HG03103 (cell line): ENCODE measurements at regions not wholly inside any gene's neighbourhood (a gene's known extent, or its start where the extent isn't known, plus 50 kb on each side); places are given as distances from the start of the nearest gene placed in this dataset.

Source experiments
- ATAC-seq: cut with Tn5 transposase; IDR thresholded peaks from one replicate; pipeline ENCODE4 v1.9.1; 2021; ENCODE audit warnings: low read depth; ENCODE audit not compliant: unreplicated experiment

GRCh38 chr14:97369901-97370300 is 572.7 kb downstream of the VRK1 start:
- no peak for ATAC-seq

- ATAC-seq, result no peak
These were observed 579.1 kb downstream of the VRK1 start for GRCh38 chr14:97376310-97376709.

GRCh38 chr14:97377550-97377949 is 580.4 kb downstream of the VRK1 start:
- no peak for ATAC-seq

- ATAC-seq, result no peak
These were observed 581.9 kb downstream of the VRK1 start for GRCh38 chr14:97379091-97379531.

GRCh38 chr14:97380539-97380941 is 583.4 kb downstream of the VRK1 start:
- no peak for ATAC-seq

- ATAC-seq, result no peak
These were observed 584.1 kb downstream of the VRK1 start for GRCh38 chr14:97381309-97381708.

GRCh38 chr14:97382616-97383226 is 585.5 kb downstream of the VRK1 start:
- ATAC-seq, result no peak

GRCh38 chr14:97385727-97386126 is 588.5 kb downstream of the VRK1 start:
- no peak for ATAC-seq

GRCh38 chr14:97387252-97387874 is 590.2 kb downstream of the VRK1 start:
- no peak for ATAC-seq

GRCh38 chr14:97388408-97388807 is 591.2 kb downstream of the VRK1 start:
- no peak for ATAC-seq

GRCh38 chr14:97390096-97390724 is 593.0 kb downstream of the VRK1 start:
- no peak for ATAC-seq

- no peak for ATAC-seq
These were observed 596.1 kb downstream of the VRK1 start for GRCh38 chr14:97393244-97393643.

GRCh38 chr14:97395068-97395467 is 597.9 kb downstream of the VRK1 start:
- ATAC-seq, result no peak

- ATAC-seq, result no peak
These were observed 604.5 kb downstream of the VRK1 start for GRCh38 chr14:97401714-97402113.

GRCh38 chr14:97402279-97402678 is 605.1 kb downstream of the VRK1 start:
- ATAC-seq, result no peak

GRCh38 chr14:97407701-97408407 is 610.7 kb downstream of the VRK1 start:
- no peak for ATAC-seq

GRCh38 chr14:97408503-97408902 is 611.3 kb downstream of the VRK1 start:
- no peak for ATAC-seq

GRCh38 chr14:97408937-97409815 is 612.0 kb downstream of the VRK1 start:
- ATAC-seq, result no peak

GRCh38 chr14:97410667-97411620 is 613.8 kb downstream of the VRK1 start:
- no peak for ATAC-seq
